Choroid plexus epithelial cell (primary cell): ENCODE measurements at regions not wholly inside any gene's neighbourhood (a gene's known extent, or its start where the extent isn't known, plus 50 kb on each side); places are given as distances from the start of the nearest gene placed in this dataset.

Experiments used
- DNase-seq: peaks from one replicate; pipeline ENCODE4 v3.0.0-alpha.2; 2010; ENCODE audit warnings: low read depth
- H3K4me3 ChIP-seq: 2 replicates; pipeline ENCODE4 v1.5.1; 2011; ENCODE audit warnings: low read depth, mild to moderate bottlenecking, control low read depth, low read length, moderate library complexity
- CTCF ChIP-seq: conservative IDR thresholded peaks from 2 replicates; pipeline ENCODE4 v1.5.1; 2011; ENCODE audit warnings: low read depth, mild to moderate bottlenecking, control low read depth, inconsistent platforms, low read length, moderate library complexity

GRCh38 chr13:106916329-106916976 is 348.5 kb upstream of the ARGLU1 start:
- DNase-seq = peak; percentile 56
- TF ChIP-seq CTCF = no peak
- peak overlapping the region; percentile 78 for H3K4me3 ChIP-seq

GRCh38 chr13:106915146-106915545 is 347.2 kb upstream of the ARGLU1 start:
- TF ChIP-seq CTCF = no peak
- peak; percentile 9 for DNase-seq

GRCh38 chr13:106911627-106912026 is 343.7 kb upstream of the ARGLU1 start:
- no peak for DNase-seq
- no peak overlapping the region for H3K4me3 ChIP-seq
- TF ChIP-seq CTCF = no peak

More at GRCh38 chr13:106915146-106915545, 347.2 kb upstream of the ARGLU1 start:
- H3K4me3 ChIP-seq = no peak overlapping the region

- DNase-seq = no peak
- no peak for TF ChIP-seq CTCF
- no peak overlapping the region for H3K4me3 ChIP-seq
Measured at GRCh38 chr13:106911020-106911419, 343.1 kb upstream of the ARGLU1 start.

- TF ChIP-seq CTCF = no peak
- DNase-seq = no peak
- H3K4me3 ChIP-seq = no peak overlapping the region
Measured at GRCh38 chr13:106906426-106906996, 338.6 kb upstream of the ARGLU1 start.

GRCh38 chr13:106905380-106906162 is 337.6 kb upstream of the ARGLU1 start:
- TF ChIP-seq CTCF = no peak
- DNase-seq = no peak
- H3K4me3 ChIP-seq = no peak overlapping the region
